ENCODE measurements at regions not wholly inside any gene's neighbourhood (a gene's known extent, or its start where the extent isn't known, plus 50 kb on each side); places are given as distances from the start of the nearest gene placed in this dataset.

- Histone ChIP-seq H3K4me2 (ENCODE audit: control insufficient read depth, insufficient read depth) (no peak overlapping the region), H3K4me1 (ENCODE audit: control insufficient read depth, insufficient read depth, low read length) (no peaks in the 10 kb centered on the region), H3K79me2 (ENCODE audit: control insufficient read depth, insufficient read depth, low read length) (no peaks in the 10 kb centered on the region), H3K9ac (ENCODE audit: control insufficient read depth, insufficient read depth, low read length) (no peak overlapping the region), H3K27ac (ENCODE audit: control insufficient read depth, insufficient read depth) (no peak overlapping the region), H2AFZ (ENCODE audit: control insufficient read depth, low read depth, low read length) (no peak overlapping the region), H4K20me1 (ENCODE audit: control insufficient read depth, insufficient read depth) (no peaks in the 10 kb centered on the region), H3K36me3 (ENCODE audit: control insufficient read depth in 2 of 2, insufficient read depth in 2 of 2, low read length in 1 of 2) (no peaks in the 10 kb centered on the region), H3K4me3 (no peak overlapping the region), H3K27me3 (replicated peaks in 1 of 2; ENCODE audit: control insufficient read depth in 2 of 2, insufficient read depth in 2 of 2, low read length in 1 of 2) (no peaks in the 10 kb centered on the region), H3K9me3 (replicated peaks; ENCODE audit: control insufficient read depth, insufficient read depth, low read length) (no peaks in the 10 kb centered on the region; the same call in 2 of the 3 replicates)
- 18% methylated on average over 10 of the region's 10 CpGs for WGBS (ENCODE audit: insufficient coverage, insufficient replicate concordance, low lambda C conversion rate, missing lambda C conversion rate)
- no peak for TF ChIP-seq SKIL (IDR thresholded peaks at IDR 0.05; ENCODE audit: low read depth, poor library complexity, severe bottlenecking)
- no peak for TF ChIP-seq CUX1 (IDR thresholded peaks at IDR 0.05; ENCODE audit: insufficient replicate concordance, low read depth, low read length)
- TF ChIP-seq E2F4 (IDR thresholded peaks at IDR 0.05; ENCODE audit: low read depth, low read length), result no peak
- TF ChIP-seq RELA (IDR thresholded peaks at IDR 0.05; ENCODE audit: borderline replicate concordance, partially characterized antibody), result no peak
- TF ChIP-seq IKZF1 (conservative IDR thresholded peaks at IDR 0.05), result no peak
- no peak for TF ChIP-seq PKNOX1 (IDR thresholded peaks at IDR 0.05)
- no peak for TF ChIP-seq DPF2 (IDR thresholded peaks at IDR 0.05)
- no TSS peak for BruUV-seq (replicated peaks)
- DNase-seq (ENCODE audit: low read depth, low spot score) (no peak), FAIRE-seq (no peak), ATAC-seq (no peak)
- ChIA-PET RAD21 (ENCODE audit: unreplicated experiment) (no interaction called here), CTCF (interaction anchor here (1.9 kb wide), 1 partner anchor 340 kb away, joined by 5 read pairs; no protein-coding TSS in a partner anchor), SMC1A (ENCODE audit: uncharacterized antibody, unreplicated experiment) (no interaction called here), POLR2A (no interaction called here)
- in situ Hi-C loops (cut with MboI) (no loop called here), intact Hi-C loops (cut with micrococcal nuclease; ENCODE audit: unreplicated experiment) (no loop called here)
Measured at GRCh38 chr19:28313633-28314032, 899.3 kb downstream of the UQCRFS1 start.
